ENCODE measurements at regions not wholly inside any gene's neighbourhood (a gene's known extent, or its start where the extent isn't known, plus 50 kb on each side); places are given as distances from the start of the nearest gene placed in this dataset.

GRCh38 chr12:77559400-77560074, 271.2 kb upstream of the NAV3 start:
- no peak for DNase-seq

- no peak for DNase-seq
These were observed 275.6 kb upstream of the NAV3 start for GRCh38 chr12:77555074-77555473.

- DNase-seq: no peak
These were observed 276.6 kb upstream of the NAV3 start for GRCh38 chr12:77553976-77554619.

- DNase-seq: no peak
These were observed 281.1 kb upstream of the NAV3 start for GRCh38 chr12:77549383-77550128.

- no peak for DNase-seq
These were observed 281.9 kb upstream of the NAV3 start for GRCh38 chr12:77548797-77549196.

GRCh38 chr12:77540097-77540496, 290.6 kb upstream of the NAV3 start:
- DNase-seq: no peak

GRCh38 chr12:77537663-77538062, 293.0 kb upstream of the NAV3 start:
- no peak for DNase-seq

- no peak for DNase-seq
These were observed 295.0 kb upstream of the NAV3 start for GRCh38 chr12:77535734-77536133.

- DNase-seq: no peak
These were observed 298.8 kb upstream of the NAV3 start for GRCh38 chr12:77531912-77532311.

- DNase-seq: no peak
These were observed 308.4 kb upstream of the NAV3 start for GRCh38 chr12:77522247-77522646.

GRCh38 chr12:77521508-77522115, 309.1 kb upstream of the NAV3 start:
- DNase-seq: no peak

GRCh38 chr12:77514511-77514910, 316.2 kb upstream of the NAV3 start:
- DNase-seq: no peak

- no peak for DNase-seq
These were observed 319.7 kb upstream of the NAV3 start for GRCh38 chr12:77510985-77511384.

- DNase-seq: no peak
These were observed 326.2 kb upstream of the NAV3 start for GRCh38 chr12:77504466-77504865.

GRCh38 chr12:77500089-77500488, 330.6 kb upstream of the NAV3 start:
- no peak for DNase-seq

- no peak for DNase-seq
These were observed 333.0 kb upstream of the NAV3 start for GRCh38 chr12:77497647-77498046.

- DNase-seq: no peak
These were observed 334.0 kb upstream of the NAV3 start for GRCh38 chr12:77496714-77497113.

GRCh38 chr12:77494296-77494695, 336.4 kb upstream of the NAV3 start:
- DNase-seq: no peak

GRCh38 chr12:77493302-77494168, 337.2 kb upstream of the NAV3 start:
- DNase-seq: no peak

- no peak for DNase-seq
These were observed 338.2 kb upstream of the NAV3 start for GRCh38 chr12:77492536-77492935.

GRCh38 chr12:77489331-77489970, 341.2 kb upstream of the NAV3 start:
- no peak for DNase-seq

- no peak for DNase-seq
These were observed 342.6 kb upstream of the NAV3 start for GRCh38 chr12:77488041-77488620.
